ENCODE measurements at regions not wholly inside any gene's neighbourhood (a gene's known extent, or its start where the extent isn't known, plus 50 kb on each side); places are given as distances from the start of the nearest gene placed in this dataset.

DNA sequence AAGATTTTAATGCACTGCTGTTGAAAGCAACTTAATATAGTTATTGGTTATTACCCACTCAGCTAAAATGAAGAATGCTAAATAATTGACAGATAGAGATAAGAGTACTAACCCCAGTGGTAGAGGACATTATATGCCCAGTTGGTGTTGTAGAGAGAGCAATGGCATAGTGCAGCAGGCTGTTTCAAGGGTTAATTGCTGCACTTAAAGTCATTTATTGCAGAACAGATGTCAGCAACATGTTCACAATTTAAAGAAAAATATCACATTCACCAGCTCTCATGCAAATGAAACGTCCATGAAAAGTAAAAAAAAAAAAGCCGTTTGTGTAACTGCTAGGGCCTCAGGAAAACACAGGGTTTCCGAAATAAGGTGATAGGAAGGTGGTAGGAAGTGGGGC is 254.6 kb downstream of the MTRR start:
- Histone ChIP-seq H3K36me3 (no peaks in the 10 kb centered on the region), H3K9me3 (no peaks in the 10 kb centered on the region), H3K4me3 (no peak overlapping the region), H3K4me1 (no peaks in the 10 kb centered on the region), H3K27me3 (no peaks in the 10 kb centered on the region), H3K27ac (no peak overlapping the region)
- intact Hi-C loops (cut with DNase I): no loop called here
- no peak for DNase-seq (ENCODE audit: extremely low spot score in 2 of 2)
- TF ChIP-seq POLR2A (IDR thresholded peaks at IDR 0.05): no peak
- TF ChIP-seq, protein P1, sequence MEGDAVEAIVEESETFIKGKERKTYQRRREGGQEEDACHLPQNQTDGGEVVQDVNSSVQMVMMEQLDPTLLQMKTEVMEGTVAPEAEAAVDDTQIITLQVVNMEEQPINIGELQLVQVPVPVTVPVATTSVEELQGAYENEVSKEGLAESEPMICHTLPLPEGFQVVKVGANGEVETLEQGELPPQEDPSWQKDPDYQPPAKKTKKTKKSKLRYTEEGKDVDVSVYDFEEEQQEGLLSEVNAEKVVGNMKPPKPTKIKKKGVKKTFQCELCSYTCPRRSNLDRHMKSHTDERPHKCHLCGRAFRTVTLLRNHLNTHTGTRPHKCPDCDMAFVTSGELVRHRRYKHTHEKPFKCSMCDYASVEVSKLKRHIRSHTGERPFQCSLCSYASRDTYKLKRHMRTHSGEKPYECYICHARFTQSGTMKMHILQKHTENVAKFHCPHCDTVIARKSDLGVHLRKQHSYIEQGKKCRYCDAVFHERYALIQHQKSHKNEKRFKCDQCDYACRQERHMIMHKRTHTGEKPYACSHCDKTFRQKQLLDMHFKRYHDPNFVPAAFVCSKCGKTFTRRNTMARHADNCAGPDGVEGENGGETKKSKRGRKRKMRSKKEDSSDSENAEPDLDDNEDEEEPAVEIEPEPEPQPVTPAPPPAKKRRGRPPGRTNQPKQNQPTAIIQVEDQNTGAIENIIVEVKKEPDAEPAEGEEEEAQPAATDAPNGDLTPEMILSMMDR (IDR thresholded peaks at IDR 0.05): no peak
- no peak for TF ChIP-seq POLR2AphosphoS5 (IDR thresholded peaks at IDR 0.05; ENCODE audit: insufficient read depth in 1 of 2, low read depth in 1 of 2)

DNA sequence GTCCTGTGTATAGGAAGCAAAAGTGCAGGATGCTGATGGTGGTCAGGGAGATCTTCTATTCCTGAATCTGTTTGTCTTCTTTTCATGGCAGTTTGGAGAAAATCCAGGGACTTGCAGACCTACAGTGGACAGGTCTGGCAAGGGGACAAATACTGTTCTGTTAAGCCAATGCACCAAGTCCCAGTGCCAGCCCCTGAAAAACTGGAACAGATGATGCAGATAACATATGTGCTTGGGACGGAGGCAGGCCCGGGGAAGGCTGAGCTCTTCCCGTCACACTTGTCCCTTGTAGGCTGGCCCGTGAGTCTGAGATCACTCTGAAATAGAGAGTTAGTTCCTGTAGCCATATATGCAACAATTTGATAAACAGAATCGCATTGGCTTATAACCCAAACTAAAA is 265.7 kb downstream of the MTRR start:
- Histone ChIP-seq H3K36me3 (no peaks in the 10 kb centered on the region), H3K4me1 (no peaks in the 10 kb centered on the region), H3K27me3 (no peaks in the 10 kb centered on the region), H3K4me3 (no peak overlapping the region), H3K27ac (no peak overlapping the region), H3K9me3 (no peaks in the 10 kb centered on the region)
- intact Hi-C loops (cut with DNase I): no loop called here
- no peak for DNase-seq (ENCODE audit: extremely low spot score in 2 of 2)
- TF ChIP-seq POLR2AphosphoS5 (IDR thresholded peaks at IDR 0.05; ENCODE audit: insufficient read depth in 1 of 2, low read depth in 1 of 2): no peak
- TF ChIP-seq, protein P1 (IDR thresholded peaks at IDR 0.05): no peak
- no peak for TF ChIP-seq POLR2A (IDR thresholded peaks at IDR 0.05)

DNA sequence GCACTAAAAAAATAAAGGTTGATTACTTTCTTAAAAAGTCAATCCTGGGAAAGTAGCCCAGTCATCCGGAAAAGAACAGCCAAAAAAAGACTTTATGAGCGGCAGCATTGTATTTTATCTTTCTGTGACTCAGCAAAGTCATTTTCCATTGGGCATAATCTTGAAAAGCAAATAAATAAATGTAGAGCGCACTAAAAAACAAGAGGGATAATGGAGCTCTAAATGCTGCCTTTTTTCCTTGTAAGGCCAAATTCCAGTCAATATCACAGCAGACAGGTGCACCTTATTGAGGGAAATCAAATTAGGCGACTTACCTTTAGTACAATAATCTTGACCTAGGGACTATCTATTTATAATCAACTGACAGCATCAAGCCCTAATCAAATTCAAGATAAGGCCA is 266.8 kb downstream of the MTRR start:
- Histone ChIP-seq H3K4me1 (no peaks in the 10 kb centered on the region), H3K9me3 (no peaks in the 10 kb centered on the region), H3K4me3 (no peak overlapping the region), H3K27ac (no peak overlapping the region), H3K36me3 (no peaks in the 10 kb centered on the region), H3K27me3 (no peaks in the 10 kb centered on the region)
- TF ChIP-seq, protein P1 (IDR thresholded peaks at IDR 0.05): no peak
- TF ChIP-seq POLR2A (IDR thresholded peaks at IDR 0.05) (no peak), POLR2AphosphoS5 (IDR thresholded peaks at IDR 0.05; ENCODE audit: insufficient read depth in 1 of 2, low read depth in 1 of 2) (no peak)
- intact Hi-C loops (cut with DNase I): no loop called here
- DNase-seq (ENCODE audit: extremely low spot score in 2 of 2): no peak

DNA sequence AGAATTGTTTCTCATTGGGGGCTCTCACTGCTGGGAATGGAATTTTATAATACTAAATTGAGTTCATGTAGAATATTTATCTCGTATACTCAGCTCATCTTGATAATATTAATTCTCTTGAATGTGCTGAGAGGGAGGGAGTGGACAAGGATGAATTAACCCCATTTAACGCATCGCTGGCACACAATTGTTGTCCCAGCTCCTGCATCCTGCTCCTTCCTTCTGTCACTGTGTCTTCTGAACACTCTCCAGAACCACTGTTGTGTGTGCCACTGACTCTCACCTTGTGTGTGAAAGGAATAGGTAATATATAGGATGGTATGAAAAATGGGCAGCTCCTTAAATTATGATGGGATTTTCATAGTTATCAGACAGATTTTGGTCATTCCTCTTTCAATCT is 267.3 kb downstream of the MTRR start:
- Histone ChIP-seq H3K9me3 (no peaks in the 10 kb centered on the region), H3K36me3 (no peaks in the 10 kb centered on the region), H3K4me3 (no peak overlapping the region), H3K4me1 (no peaks in the 10 kb centered on the region), H3K27me3 (no peaks in the 10 kb centered on the region), H3K27ac (no peak overlapping the region)
- DNase-seq (ENCODE audit: extremely low spot score in 2 of 2): no peak
- TF ChIP-seq, protein P1 (IDR thresholded peaks at IDR 0.05): no peak
- TF ChIP-seq POLR2AphosphoS5 (IDR thresholded peaks at IDR 0.05; ENCODE audit: insufficient read depth in 1 of 2, low read depth in 1 of 2): no peak
- intact Hi-C loops (cut with DNase I): no loop called here

DNA sequence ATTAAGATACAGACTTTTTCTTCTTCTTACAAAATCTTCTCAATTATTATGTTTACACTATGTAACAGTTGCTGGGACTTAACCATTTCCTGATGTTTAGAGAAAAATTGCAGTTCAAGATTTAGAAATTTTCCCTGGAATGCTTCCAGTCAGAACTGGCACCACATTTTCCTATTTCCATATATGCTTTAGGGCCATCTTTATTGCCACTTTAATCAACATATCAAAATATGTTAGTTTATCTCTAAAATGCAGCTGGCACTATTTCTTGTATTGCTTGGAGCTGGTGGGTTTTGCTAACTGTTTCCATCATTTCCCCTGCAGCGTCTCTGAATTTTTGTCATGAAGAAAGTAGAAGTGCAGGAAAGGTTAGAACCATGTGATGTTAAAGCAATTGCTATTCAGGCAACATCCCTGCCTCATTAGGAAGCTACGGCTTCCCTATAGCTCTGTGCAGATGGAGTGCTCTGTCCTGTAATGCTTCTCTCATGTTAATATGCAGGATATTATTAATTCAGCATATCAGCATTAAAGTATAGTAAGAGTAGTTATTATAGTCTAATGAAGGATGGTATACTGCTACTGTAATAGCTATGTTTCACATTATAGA is 269.1 kb downstream of the MTRR start:
- intact Hi-C loops (cut with DNase I): no loop called here
- TF ChIP-seq POLR2A (IDR thresholded peaks at IDR 0.05): no peak
- Histone ChIP-seq H3K4me3 (no peak overlapping the region), H3K9me3 (no peaks in the 10 kb centered on the region), H3K36me3 (no peaks in the 10 kb centered on the region), H3K4me1 (no peaks in the 10 kb centered on the region), H3K27ac (no peak overlapping the region), H3K27me3 (no peaks in the 10 kb centered on the region)
- DNase-seq (ENCODE audit: extremely low spot score in 2 of 2): no peak
